MCF 10A (cell line): ENCODE measurements at regions not wholly inside any gene's neighbourhood (a gene's known extent, or its start where the extent isn't known, plus 50 kb on each side); places are given as distances from the start of the nearest gene placed in this dataset.

Experiments
- BruUV-seq: library from RNA; stranded (reverse); fragments of 400-500 nt; replicated peaks from 2 replicates; lab custom pipeline; 2021; lab: Mats Ljungman, UMichigan
- CTCF ChIA-PET: fragments of 300-600 bp; sonication (Branson Sonifier 250); formaldehyde crosslinking; extraction: SDS; loops from one replicate; lab custom pipeline; 2021; ENCODE audit warnings: antibody characterized with exemption, inconsistent platforms; lab: Yijun Ruan, JAX
- POLR2A ChIA-PET: fragments of 300-600, 350-650 bp; sonication (Branson Sonifier 250); formaldehyde crosslinking; extraction: SDS; loops from one replicate; lab custom pipeline; 2020; ENCODE audit warnings: antibody characterized with exemption, inconsistent platforms; lab: Yijun Ruan, JAX
- DNase-seq: peaks from one replicate; pipeline ENCODE4 v3.0.0-alpha.2; 2018; ENCODE audit not compliant: unreplicated experiment
- H3K27ac Mint-ChIP-seq: one replicate; pipeline ENCODE4 v1.8.0; 2022; ENCODE audit warnings: mild to moderate bottlenecking, low read depth, mixed read lengths; ENCODE audit not compliant: unreplicated experiment
- H3K27me3 Mint-ChIP-seq: one replicate; pipeline ENCODE4 v1.8.0; 2022; ENCODE audit warnings: mixed read lengths; ENCODE audit not compliant: insufficient read depth, unreplicated experiment
- H3K36me3 Mint-ChIP-seq: one replicate; pipeline ENCODE4 v1.8.0; 2022; ENCODE audit warnings: mild to moderate bottlenecking, moderate library complexity, mixed read lengths; ENCODE audit not compliant: insufficient read depth, unreplicated experiment
- H3K4me1 Mint-ChIP-seq: one replicate; pipeline ENCODE4 v1.8.0; 2022; ENCODE audit warnings: mixed read lengths; ENCODE audit not compliant: insufficient read depth, unreplicated experiment
- H3K4me3 Mint-ChIP-seq: one replicate; pipeline ENCODE4 v1.8.0; 2022; ENCODE audit warnings: mild to moderate bottlenecking, moderate library complexity, mixed read lengths; ENCODE audit not compliant: unreplicated experiment
- H3K9me3 Mint-ChIP-seq: one replicate; pipeline ENCODE4 v1.8.0; 2022; ENCODE audit warnings: mixed read lengths; ENCODE audit not compliant: unreplicated experiment
- CTCF ChIP-seq: fragments of 200-600 bp; IDR thresholded peaks from one replicate; pipeline ENCODE4 v1.8.0; 2022; ENCODE audit warnings: antibody characterized with exemption, mild to moderate bottlenecking; ENCODE audit not compliant: unreplicated experiment
- intact Hi-C: fragments of 100-400 bp; cut with micrococcal nuclease; formaldehyde crosslinking; loops from 2 replicates; pipeline ENCODE4 v1.14.1; 2022

- Mint-ChIP-seq H3K27ac (no peak overlapping the region), H3K27me3 (no peaks in the 10 kb centered on the region), H3K9me3 (no peaks in the 10 kb centered on the region), H3K4me1 (peaks cover 13% of the 10 kb centered on the region), H3K4me3 (no peak overlapping the region), H3K36me3 (no peaks in the 10 kb centered on the region)
- ChIA-PET CTCF (no interaction called here), POLR2A (interaction anchor here (0.8 kb wide), 1 partner anchor 9 kb away, joined by 3 read pairs; no protein-coding TSS in a partner anchor)
- TF ChIP-seq CTCF, result no peak
- intact Hi-C loops, result no loop called here
- DNase-seq, result no peak
- BruUV-seq, result no TSS peak
Observed at GRCh38 chr10:125222515-125223308, 62.3 kb upstream of the CTBP2 start.

GRCh38 chr10:125221716-125222115 lies 61.4 kb upstream of the CTBP2 start:
- Mint-ChIP-seq H3K9me3 (no peaks in the 10 kb centered on the region), H3K4me3 (no peak overlapping the region), H3K36me3 (no peaks in the 10 kb centered on the region), H3K27ac (no peak overlapping the region), H3K27me3 (no peaks in the 10 kb centered on the region), H3K4me1 (peaks cover 13% of the 10 kb centered on the region)
- ChIA-PET CTCF (interaction anchor here (0.5 to 1.0 kb wide), 2 partner anchors 10 to 268 kb away, joined by 4 read pairs; no protein-coding TSS in a partner anchor), POLR2A (interaction anchor here (0.7 kb wide), 1 partner anchor 10 kb away, joined by 4 read pairs; no protein-coding TSS in a partner anchor)
- no peak for DNase-seq
- no TSS peak for BruUV-seq
- intact Hi-C loops, result no loop called here
- TF ChIP-seq CTCF, result no peak

GRCh38 chr10:125219776-125220175 lies 59.4 kb upstream of the CTBP2 start:
- no TSS peak for BruUV-seq
- ChIA-PET POLR2A (interaction anchor here (3.3 kb wide), 1 partner anchor 12 kb away, joined by 11 read pairs; no protein-coding TSS in a partner anchor), CTCF (interaction anchor here (0.6 kb wide), 1 partner anchor 1378 kb away, joined by 4 read pairs; no protein-coding TSS in a partner anchor)
- no peak for DNase-seq
- TF ChIP-seq CTCF, result no peak
- no peaks in the 10 kb centered on the region for H3K27me3 Mint-ChIP-seq
- H3K4me1 Mint-ChIP-seq, result peaks cover 13% of the 10 kb centered on the region
- H3K9me3 Mint-ChIP-seq, result no peaks in the 10 kb centered on the region
- no peak overlapping the region for H3K27ac Mint-ChIP-seq
- no peak overlapping the region for H3K4me3 Mint-ChIP-seq
- H3K36me3 Mint-ChIP-seq, result no peaks in the 10 kb centered on the region
- intact Hi-C loops, result no loop called here

- intact Hi-C loops, result no loop called here
- ChIA-PET CTCF (interaction anchor here (1.4 kb wide), 1 partner anchor 14 kb away, joined by 3 read pairs; no protein-coding TSS in a partner anchor), POLR2A (interaction anchor here (3.3 kb wide), 1 partner anchor 12 kb away, joined by 11 read pairs; no protein-coding TSS in a partner anchor)
- no peak for TF ChIP-seq CTCF
- Mint-ChIP-seq H3K36me3 (no peaks in the 10 kb centered on the region), H3K4me1 (peaks cover 13% of the 10 kb centered on the region), H3K4me3 (no peak overlapping the region), H3K27ac (peak overlapping the region; percentile 61), H3K27me3 (no peaks in the 10 kb centered on the region), H3K9me3 (no peaks in the 10 kb centered on the region)
- no peak for DNase-seq
- no TSS peak for BruUV-seq
Observed at GRCh38 chr10:125218967-125219366, 58.6 kb upstream of the CTBP2 start.
